ENCODE measurements at regions not wholly inside any gene's neighbourhood (a gene's known extent, or its start where the extent isn't known, plus 50 kb on each side); places are given as distances from the start of the nearest gene placed in this dataset.

- Histone ChIP-seq H3K4me3 (no peak overlapping the region), H3K9me3 (no peaks in the 10 kb centered on the region), H3K27ac (no peak overlapping the region), H3K4me1 (no peaks in the 10 kb centered on the region), H3K27me3 (no peaks in the 10 kb centered on the region), H3K36me3 (no peaks in the 10 kb centered on the region)
- no peak for DNase-seq
- in situ Hi-C loops (cut with MboI; ENCODE audit: low pct_ligation_motif_present in 1 of 4, low pct_unique_long_range_greater_than_20kb in 1 of 4, low sequenced_read_pairs in 3 of 4), result no loop called here
- intact Hi-C loops (cut with DNase I; ENCODE audit: low total_unique reads), result no loop called here
- TF ChIP-seq, protein P1, sequence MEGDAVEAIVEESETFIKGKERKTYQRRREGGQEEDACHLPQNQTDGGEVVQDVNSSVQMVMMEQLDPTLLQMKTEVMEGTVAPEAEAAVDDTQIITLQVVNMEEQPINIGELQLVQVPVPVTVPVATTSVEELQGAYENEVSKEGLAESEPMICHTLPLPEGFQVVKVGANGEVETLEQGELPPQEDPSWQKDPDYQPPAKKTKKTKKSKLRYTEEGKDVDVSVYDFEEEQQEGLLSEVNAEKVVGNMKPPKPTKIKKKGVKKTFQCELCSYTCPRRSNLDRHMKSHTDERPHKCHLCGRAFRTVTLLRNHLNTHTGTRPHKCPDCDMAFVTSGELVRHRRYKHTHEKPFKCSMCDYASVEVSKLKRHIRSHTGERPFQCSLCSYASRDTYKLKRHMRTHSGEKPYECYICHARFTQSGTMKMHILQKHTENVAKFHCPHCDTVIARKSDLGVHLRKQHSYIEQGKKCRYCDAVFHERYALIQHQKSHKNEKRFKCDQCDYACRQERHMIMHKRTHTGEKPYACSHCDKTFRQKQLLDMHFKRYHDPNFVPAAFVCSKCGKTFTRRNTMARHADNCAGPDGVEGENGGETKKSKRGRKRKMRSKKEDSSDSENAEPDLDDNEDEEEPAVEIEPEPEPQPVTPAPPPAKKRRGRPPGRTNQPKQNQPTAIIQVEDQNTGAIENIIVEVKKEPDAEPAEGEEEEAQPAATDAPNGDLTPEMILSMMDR (IDR thresholded peaks at IDR 0.05), result no peak
- TF ChIP-seq EP300 (IDR thresholded peaks at IDR 0.05; ENCODE audit: low read depth), result no peak
- TF ChIP-seq POLR2AphosphoS5 (IDR thresholded peaks at IDR 0.05), result no peak
- 67 to 73% methylated on average over 5 of the region's 5 CpGs for WGBS, 2 donors (ENCODE audit: low coverage in 1 of 2)
Observed at GRCh38 chr11:110032259-110032658, 60.9 kb upstream of the ZC3H12C start.

DNA sequence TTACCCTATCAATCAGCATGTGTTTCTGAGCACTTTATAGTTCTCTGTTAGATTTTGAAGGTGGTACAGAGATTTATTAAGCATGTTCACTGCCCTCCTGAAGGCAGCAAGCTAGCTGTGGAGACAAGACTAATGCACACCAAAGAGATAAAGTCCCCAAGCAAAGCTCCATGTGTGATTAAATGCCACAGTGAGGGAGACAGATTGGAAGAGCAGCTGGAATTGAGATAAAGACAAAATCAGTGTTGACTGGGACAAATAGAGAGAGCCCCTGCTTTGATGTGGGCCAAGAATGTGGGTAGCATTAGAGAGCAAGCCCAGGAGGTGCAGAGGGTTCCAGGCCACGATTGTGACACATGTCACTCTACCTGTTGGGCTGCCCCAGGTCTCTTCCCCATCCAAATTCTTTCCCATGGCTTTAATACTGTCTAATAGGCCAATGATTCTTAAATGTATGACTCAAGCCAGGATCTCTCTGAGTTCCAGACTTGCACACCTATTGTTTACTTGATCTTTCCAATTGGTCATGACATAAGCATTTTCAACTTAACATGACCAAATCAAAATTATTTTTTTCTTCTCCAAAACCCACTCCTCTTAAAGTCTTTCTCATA lies 60.1 kb upstream of the ZC3H12C start:
- H3K9me3 ChIP-seq, result no peaks in the 10 kb centered on the region
- DNase-seq, result no peak
- H3K27ac ChIP-seq, result no peak overlapping the region
- 50 to 76% methylated on average over 1 of the region's 1 CpG for WGBS, 2 donors (ENCODE audit: low coverage in 1 of 2)
- H3K4me3 ChIP-seq, result no peak overlapping the region
- no peak for TF ChIP-seq POLR2AphosphoS5 (IDR thresholded peaks at IDR 0.05)
- TF ChIP-seq POLR2A (IDR thresholded peaks at IDR 0.05), result no peak
- TF ChIP-seq EP300 (IDR thresholded peaks at IDR 0.05; ENCODE audit: low read depth), result no peak
- TF ChIP-seq, protein P1 (IDR thresholded peaks at IDR 0.05), result no peak
- H3K4me1 ChIP-seq, result no peaks in the 10 kb centered on the region
- in situ Hi-C loops (cut with MboI; ENCODE audit: low pct_ligation_motif_present in 1 of 4, low pct_unique_long_range_greater_than_20kb in 1 of 4, low sequenced_read_pairs in 3 of 4), result no loop called here
- H3K36me3 ChIP-seq, result no peaks in the 10 kb centered on the region
- no peaks in the 10 kb centered on the region for H3K27me3 ChIP-seq
- intact Hi-C loops (cut with DNase I; ENCODE audit: low total_unique reads), result no loop called here

DNA sequence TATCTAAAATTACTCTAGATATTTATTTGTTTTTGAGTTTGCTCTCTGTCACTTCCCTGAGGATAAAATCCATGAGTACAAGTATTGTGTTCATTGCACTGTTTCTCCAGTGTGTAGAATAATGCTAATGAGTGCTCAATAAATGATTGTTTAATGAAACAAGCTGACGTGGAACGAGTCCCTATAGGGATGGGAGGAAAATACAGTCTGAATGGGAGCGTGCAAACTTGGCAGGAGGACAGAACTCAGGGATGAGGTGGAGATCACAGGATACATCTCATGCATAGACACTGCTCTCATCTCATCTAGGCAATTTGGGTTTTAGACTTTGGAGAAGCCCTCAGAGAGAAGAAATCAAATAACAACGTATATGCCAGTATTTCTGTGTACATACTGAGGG lies 58.4 kb upstream of the ZC3H12C start:
- H3K9me3 ChIP-seq, result no peaks in the 10 kb centered on the region
- no peaks in the 10 kb centered on the region for H3K27me3 ChIP-seq
- intact Hi-C loops (cut with DNase I; ENCODE audit: low total_unique reads), result no loop called here
- H3K36me3 ChIP-seq, result no peaks in the 10 kb centered on the region
- in situ Hi-C loops (cut with MboI; ENCODE audit: low pct_ligation_motif_present in 1 of 4, low pct_unique_long_range_greater_than_20kb in 1 of 4, low sequenced_read_pairs in 3 of 4), result no loop called here
- H3K27ac ChIP-seq, result no peak overlapping the region
- WGBS, 2 donors (ENCODE audit: low coverage in 1 of 2), result 74 to 75% methylated on average over 4 of the region's 4 CpGs
- TF ChIP-seq, protein P1 (IDR thresholded peaks at IDR 0.05), result no peak
- no peak for TF ChIP-seq POLR2A (IDR thresholded peaks at IDR 0.05)
- no peak for TF ChIP-seq EP300 (IDR thresholded peaks at IDR 0.05; ENCODE audit: low read depth)
- no peak for DNase-seq
- H3K4me3 ChIP-seq, result no peak overlapping the region
- no peaks in the 10 kb centered on the region for H3K4me1 ChIP-seq

- H3K4me3 ChIP-seq, result no peak overlapping the region
- in situ Hi-C loops (cut with MboI; ENCODE audit: low pct_ligation_motif_present in 1 of 4, low pct_unique_long_range_greater_than_20kb in 1 of 4, low sequenced_read_pairs in 3 of 4), result no loop called here
- TF ChIP-seq POLR2A (IDR thresholded peaks at IDR 0.05) (no peak), EP300 (IDR thresholded peaks at IDR 0.05; ENCODE audit: low read depth) (no peak), POLR2AphosphoS5 (IDR thresholded peaks at IDR 0.05) (no peak)
- TF ChIP-seq, protein P1 (IDR thresholded peaks at IDR 0.05), result no peak
- intact Hi-C loops (cut with DNase I; ENCODE audit: low total_unique reads), result no loop called here
- H3K4me1 ChIP-seq, result no peaks in the 10 kb centered on the region
- no peak for DNase-seq
- H3K27me3 ChIP-seq, result no peaks in the 10 kb centered on the region
- no peaks in the 10 kb centered on the region for H3K36me3 ChIP-seq
- no peak overlapping the region for H3K27ac ChIP-seq
- no peaks in the 10 kb centered on the region for H3K9me3 ChIP-seq
- 48 to 83% methylated on average over 2 of the region's 2 CpGs for WGBS, 2 donors (ENCODE audit: low coverage in 1 of 2)
Observed at GRCh38 chr11:110035357-110035756, 57.8 kb upstream of the ZC3H12C start.
